ENCODE measurements at regions not wholly inside any gene's neighbourhood (a gene's known extent, or its start where the extent isn't known, plus 50 kb on each side); places are given as distances from the start of the nearest gene placed in this dataset.

- Histone ChIP-seq H3K27ac (ENCODE audit: insufficient read depth, low read depth, low read length) (no peak overlapping the region), H3K4me2 (ENCODE audit: insufficient read depth, low read length) (no peak overlapping the region), H3K79me2 (ENCODE audit: control insufficient read depth, insufficient read depth, low read length) (no peaks in the 10 kb centered on the region), H3K9ac (replicated peaks; ENCODE audit: extremely low read depth, insufficient read depth, low read length) (no peak overlapping the region), H3K4me1 (ENCODE audit: control insufficient read depth, extremely low read depth, insufficient read depth, low read length) (no peaks in the 10 kb centered on the region), H3K9me3 (replicated peaks; ENCODE audit: control insufficient read depth, insufficient read depth, low read length) (no peaks in the 10 kb centered on the region), H2AFZ (ENCODE audit: low read depth, low read length) (no peak overlapping the region), H4K20me1 (replicated peaks; ENCODE audit: control insufficient read depth, extremely low read depth, insufficient read depth, low read length) (no peaks in the 10 kb centered on the region), H3K27me3 (ENCODE audit: control insufficient read depth in 2 of 2, insufficient read depth in 2 of 2, low read length in 2 of 2) (no peaks in the 10 kb centered on the region), H3K9me1 (replicated peaks; ENCODE audit: control insufficient read depth, extremely low read depth, insufficient read depth, low read length) (no peaks in the 10 kb centered on the region), H3K4me3 (replicated peaks in 1 of 3; ENCODE audit: insufficient read depth in 1 of 3, low read depth in 1 of 3, low read length in 3 of 3) (no peak overlapping the region), H3K36me3 (ENCODE audit: control insufficient read depth in 2 of 2, extremely low read depth in 1 of 2, insufficient read depth in 2 of 2, low read length in 2 of 2) (no peaks in the 10 kb centered on the region)
- intact Hi-C loops (cut with micrococcal nuclease) (no loop called here), dilution Hi-C loops (cut with MboI; ENCODE audit: extremely low pct_ligation_motif_present, low sequenced_read_pairs) (no loop called here)
- TF ChIP-seq JUN (IDR thresholded peaks at IDR 0.05; ENCODE audit: borderline replicate concordance, insufficient read depth, insufficient read length, low read depth) (no peak), GATA2 (IDR thresholded peaks at IDR 0.05; ENCODE audit: insufficient read depth, insufficient read length, low read depth, low read length) (no peak), EZH2 (IDR thresholded peaks at IDR 0.05; ENCODE audit: borderline replicate concordance, low read depth, low read length, severe bottlenecking) (no peak), CTCF (IDR thresholded peaks at IDR 0.05; ENCODE audit: extremely low read depth in 1 of 2, insufficient read depth in 1 of 2, low read depth in 1 of 2, low read length in 2 of 2) (no peak), POLR2A (IDR thresholded peaks at IDR 0.05; ENCODE audit: low read depth, low read length) (no peak), MYC (IDR thresholded peaks at IDR 0.05; ENCODE audit: low read depth, low read length) (no peak), MAX (IDR thresholded peaks at IDR 0.05; ENCODE audit: insufficient read depth, insufficient read length) (no peak), POLR2AphosphoS5 (IDR thresholded peaks at IDR 0.05; ENCODE audit: insufficient read depth, low read depth, low read length) (no peak), FOS (IDR thresholded peaks at IDR 0.05; ENCODE audit: borderline replicate concordance, insufficient read depth, low read length) (no peak)
- POLR2A ChIA-PET = no interaction called here
- DNase-seq (ENCODE audit: low read depth, low spot score) = no peak
- FAIRE-seq = no peak
- CTCF ChIA-PET = interaction anchor here (2.6 kb wide), 1 partner anchor 570 kb away, joined by 10 read pairs; no protein-coding TSS in a partner anchor
- no TSS peak for BruUV-seq (replicated peaks)
These were observed 88.9 kb upstream of the TRPM3 start for GRCh38 chr9:71210326-71210725.

Measured in endothelial cell of umbilical vein (primary cell).